ENCODE measurements at regions not wholly inside any gene's neighbourhood (a gene's known extent, or its start where the extent isn't known, plus 50 kb on each side); places are given as distances from the start of the nearest gene placed in this dataset.

GRCh38 chr6:120026791-120027190 is 677.2 kb upstream of the MAN1A1 start:
- no peak for DNase-seq

DNA sequence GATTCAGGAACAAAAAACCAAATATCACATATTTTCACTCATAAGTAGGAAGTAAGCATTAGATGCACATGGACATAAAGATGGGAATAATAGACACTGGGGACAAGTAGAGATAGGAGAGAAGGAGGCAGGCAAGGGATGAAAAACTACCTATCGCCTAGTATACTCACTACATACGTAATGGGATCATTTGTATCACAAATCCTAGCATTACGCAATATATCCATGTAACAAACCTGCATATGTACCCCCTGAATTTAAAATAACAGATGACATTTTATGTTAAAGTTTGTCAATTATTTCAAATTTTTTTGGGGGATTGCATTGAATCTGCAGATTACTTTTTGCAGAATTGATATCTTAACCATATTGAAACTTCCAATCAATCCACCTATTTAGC is 660.5 kb upstream of the MAN1A1 start:
- no peak for DNase-seq

DNA sequence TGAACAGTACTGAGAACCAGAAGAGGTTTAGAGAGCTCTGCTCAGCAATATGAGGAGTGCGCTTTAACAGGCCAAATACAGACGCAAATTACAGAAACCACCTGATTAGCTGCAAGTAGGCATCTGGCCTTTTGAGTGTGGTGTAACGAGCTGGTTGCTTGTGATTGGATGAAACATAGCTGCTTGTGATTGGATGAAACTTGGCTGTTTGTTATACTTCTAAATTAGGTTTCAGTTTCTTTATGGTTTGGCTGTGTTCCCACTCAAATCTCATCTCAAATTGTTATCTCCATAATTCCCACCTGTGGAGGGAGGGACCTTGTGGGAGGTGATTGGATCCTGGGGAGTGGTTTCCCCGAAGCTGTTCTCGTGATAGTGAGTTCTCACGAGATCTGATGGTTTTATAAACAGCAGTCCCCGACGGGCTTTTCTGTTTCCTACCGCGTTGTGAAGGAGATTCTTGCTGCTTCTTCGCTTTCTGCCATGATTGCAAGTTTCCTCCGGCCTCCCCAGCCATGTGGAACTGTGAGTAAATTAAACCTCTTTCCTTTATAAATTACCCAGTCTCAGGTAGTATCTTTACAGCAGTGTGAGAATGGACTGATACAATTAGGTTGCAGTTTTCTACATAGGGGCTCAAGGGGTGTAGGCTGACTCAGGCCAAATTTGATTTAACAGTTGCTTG is 655.9 kb upstream of the MAN1A1 start:
- DNase-seq = no peak

DNA sequence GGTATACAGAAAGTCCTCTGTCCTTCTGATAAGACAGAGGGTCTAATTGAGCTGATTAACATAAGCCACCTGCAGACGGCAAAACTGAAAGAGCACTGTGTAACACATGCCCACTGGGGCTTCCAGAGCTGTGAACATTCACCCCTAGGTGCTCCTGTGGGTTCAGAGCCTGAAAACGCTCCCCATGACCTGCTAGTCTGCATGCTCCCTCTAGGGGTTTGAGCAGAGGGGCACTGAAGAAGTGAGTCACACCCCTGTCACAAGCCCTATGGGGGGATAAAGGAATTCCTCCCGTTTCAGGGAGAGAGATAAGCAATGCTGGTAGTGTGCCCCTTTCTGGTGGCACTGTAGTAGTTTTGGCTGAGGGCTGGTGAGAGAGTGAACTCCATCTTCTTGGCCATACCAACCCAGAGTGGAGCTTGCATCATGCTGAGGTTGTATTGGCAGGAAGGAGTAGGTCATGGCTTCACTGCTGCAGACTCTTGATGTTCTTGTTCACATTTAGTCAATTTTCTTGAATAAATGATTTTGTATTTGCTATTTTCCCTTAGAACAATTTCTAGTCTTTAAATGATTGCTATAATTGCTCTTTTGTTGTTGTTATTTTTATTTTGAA is 637.5 kb upstream of the MAN1A1 start:
- DNase-seq = no peak

- no peak for DNase-seq
Measured at GRCh38 chr6:119985952-119986736, 636.6 kb upstream of the MAN1A1 start.

DNA sequence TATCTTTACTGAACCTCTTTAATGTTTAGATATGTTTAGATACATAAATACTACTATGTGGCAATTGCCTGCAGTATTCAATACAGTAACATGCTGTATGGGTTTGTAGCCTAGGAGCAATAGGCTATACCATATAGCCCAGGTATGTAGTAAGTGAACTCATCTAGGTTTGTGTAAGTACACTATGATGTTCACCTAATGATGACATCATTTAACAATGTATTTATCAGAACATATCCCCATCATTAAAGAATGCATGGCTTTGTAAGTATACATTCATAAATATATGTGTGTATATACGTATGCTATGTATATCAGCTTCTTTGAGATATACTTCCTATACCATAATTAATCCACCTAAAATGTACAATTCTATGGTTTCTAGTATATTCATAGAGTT is 631.2 kb upstream of the MAN1A1 start:
- no peak for DNase-seq

DNA sequence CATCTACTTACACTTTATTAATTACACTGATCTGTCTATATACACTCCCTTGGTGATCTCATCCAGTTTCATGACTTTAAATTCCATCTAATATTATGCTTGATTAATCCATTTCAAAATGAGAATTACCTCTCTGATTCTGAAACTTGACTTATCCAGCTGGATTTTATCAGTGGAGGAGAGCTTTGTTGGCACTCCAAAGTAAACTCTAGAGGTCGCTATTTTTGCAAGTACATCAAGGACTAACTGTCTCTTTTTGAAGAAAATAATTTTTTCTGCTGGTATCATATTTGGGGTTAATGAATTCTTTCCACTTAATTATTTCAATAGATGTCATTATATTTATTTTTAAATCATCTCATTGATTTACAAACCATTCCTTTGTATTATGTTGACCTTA is 630.3 kb upstream of the MAN1A1 start:
- no peak for DNase-seq

DNA sequence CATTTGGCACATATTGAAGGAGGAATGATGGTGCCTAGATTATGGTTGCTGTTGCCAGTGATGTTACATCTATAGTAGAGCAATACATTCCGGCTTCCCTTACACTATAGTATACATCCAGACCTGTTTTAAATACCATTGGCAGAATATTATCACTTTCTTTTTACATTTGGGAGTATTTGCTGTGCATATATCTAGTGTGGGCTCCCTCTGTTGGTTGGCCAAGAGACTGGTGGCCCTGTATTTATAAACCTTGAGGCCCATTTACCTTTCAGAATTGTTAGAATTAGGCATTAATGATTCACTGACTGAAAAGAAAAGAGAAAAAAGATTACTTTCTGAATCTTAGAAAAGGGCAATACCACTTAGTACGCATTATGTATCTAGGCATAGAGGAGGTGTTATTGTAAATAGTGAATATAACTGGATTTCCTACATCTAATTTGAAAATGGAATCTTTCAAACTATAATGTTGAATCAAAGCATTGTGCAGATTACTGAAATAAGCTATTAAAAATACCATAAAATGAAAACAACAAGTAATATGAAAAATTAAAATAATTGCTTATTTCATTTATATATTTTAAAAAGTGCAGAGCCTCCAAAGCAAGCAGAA is 628.8 kb upstream of the MAN1A1 start:
- DNase-seq = no peak

GRCh38 chr6:119974430-119975159 is 625.0 kb upstream of the MAN1A1 start:
- no peak for DNase-seq

GRCh38 chr6:119966484-119966883 is 616.9 kb upstream of the MAN1A1 start:
- peak; percentile 22 for DNase-seq

DNA sequence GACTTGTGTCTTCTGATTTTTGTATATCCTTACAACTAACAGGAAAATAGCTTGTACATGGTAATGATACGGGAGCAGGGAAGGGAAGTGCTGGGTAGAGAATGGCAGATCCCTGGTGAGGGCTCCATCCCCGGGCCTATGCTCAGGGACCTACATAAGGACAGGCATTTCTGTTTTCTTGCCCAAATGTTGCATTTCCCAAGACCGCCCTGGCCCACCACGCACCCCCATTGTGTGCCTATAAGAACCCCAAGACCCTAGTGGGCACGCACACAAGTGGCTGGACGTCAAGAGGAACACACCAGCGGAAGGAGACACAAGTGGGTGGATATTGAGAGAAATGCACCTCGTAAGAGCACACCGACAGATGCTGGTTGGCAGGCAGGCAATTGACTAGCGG is 616.3 kb upstream of the MAN1A1 start:
- DNase-seq = no peak

- DNase-seq = no peak
Measured at GRCh38 chr6:119965008-119965407, 615.4 kb upstream of the MAN1A1 start.

DNA sequence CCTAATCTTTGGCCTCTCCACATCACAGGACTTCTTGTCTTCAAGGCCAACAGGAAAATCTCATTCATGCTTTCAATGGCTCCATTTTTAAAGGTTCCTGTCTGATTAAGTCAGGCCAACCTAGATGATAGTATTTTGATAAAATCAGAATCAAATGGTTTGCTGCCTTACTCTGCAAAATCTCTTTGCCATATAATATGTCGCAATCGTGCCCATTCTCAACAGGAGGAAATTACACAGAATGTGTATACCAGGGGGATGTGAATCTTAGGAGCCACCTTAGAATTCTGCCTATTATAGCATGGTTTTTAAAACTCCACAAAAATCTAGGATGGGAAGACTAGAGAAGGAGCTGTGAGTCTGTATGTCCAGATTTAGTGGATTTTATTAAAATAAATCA is 612.9 kb upstream of the MAN1A1 start:
- no peak for DNase-seq

GRCh38 chr6:119961450-119961849 is 611.9 kb upstream of the MAN1A1 start:
- no peak for DNase-seq

GRCh38 chr6:119960456-119960855 is 610.9 kb upstream of the MAN1A1 start:
- no peak for DNase-seq

- DNase-seq = no peak
Measured at GRCh38 chr6:119960036-119960435, 610.5 kb upstream of the MAN1A1 start.

- DNase-seq = no peak
Measured at GRCh38 chr6:119957195-119957594, 607.6 kb upstream of the MAN1A1 start.

DNA sequence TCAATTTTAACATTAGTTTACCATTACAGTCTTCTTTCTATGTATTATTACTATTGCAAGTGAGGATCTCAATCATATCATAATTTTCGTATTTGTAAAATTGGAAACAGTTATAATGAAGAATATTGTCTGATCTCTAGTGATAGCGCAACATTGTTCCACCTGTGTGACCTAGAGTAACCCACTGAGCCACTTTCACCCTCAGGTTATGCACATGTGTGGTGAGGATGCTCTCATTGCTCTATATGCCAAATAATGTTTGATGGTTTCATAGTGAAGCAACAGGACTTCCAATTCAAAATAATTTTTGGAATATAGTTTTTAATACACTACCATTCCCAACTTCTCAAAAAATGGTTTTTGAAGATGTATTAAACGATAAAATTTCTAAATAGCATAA is 603.1 kb upstream of the MAN1A1 start:
- DNase-seq = no peak

DNA sequence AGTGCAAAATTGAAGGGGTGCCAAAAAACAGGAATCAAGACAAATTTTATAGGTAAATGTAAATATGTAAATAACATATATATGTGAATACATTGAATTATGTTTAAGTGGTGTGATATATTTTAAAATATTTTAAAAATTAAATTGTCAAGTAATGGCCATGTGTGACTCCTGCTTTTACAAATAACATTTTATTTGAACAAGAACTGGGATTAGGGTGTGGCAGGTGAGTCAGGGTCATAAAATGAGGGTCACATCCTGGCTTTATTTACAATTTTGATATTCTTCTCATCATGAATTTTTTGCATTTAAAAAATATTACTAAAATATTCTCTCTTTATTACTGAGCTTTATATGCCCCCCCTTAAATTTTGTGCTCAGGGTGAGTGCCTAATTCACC is 601.1 kb upstream of the MAN1A1 start:
- DNase-seq = no peak

DNA sequence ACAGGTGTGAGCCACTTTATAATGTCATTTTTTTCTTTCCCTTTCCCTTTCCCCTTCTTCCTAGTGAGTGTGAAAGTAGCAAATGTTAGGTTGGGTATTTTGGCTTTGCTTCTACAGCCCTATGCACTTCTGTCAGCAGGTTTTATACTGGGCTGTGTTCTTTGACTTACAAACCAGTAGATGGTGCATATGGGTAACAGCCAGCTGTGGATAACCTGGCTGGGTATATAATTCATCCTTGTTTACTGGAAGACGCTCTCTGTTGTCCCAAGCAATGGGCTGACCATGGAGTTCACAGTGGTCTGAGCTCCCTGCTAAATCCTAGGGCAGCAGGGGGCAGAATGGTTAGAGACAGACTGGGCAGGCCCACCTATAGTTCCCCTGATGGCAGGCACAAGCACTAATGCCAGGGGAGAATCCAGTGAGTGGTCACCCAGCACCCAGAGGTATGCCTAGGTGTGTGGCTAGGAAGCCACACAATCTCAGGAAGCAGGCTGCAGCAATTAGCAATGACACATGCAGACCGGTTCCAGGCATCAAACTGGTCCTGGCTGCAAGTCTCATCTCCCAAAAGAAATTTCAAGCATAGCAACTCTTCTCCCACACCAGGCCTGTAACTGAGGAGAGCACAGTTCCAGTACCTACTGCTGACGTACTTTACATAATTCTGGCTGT is 592.7 kb upstream of the MAN1A1 start:
- no peak for DNase-seq

- no peak for DNase-seq
Measured at GRCh38 chr6:119938752-119939151, 589.2 kb upstream of the MAN1A1 start.

DNA sequence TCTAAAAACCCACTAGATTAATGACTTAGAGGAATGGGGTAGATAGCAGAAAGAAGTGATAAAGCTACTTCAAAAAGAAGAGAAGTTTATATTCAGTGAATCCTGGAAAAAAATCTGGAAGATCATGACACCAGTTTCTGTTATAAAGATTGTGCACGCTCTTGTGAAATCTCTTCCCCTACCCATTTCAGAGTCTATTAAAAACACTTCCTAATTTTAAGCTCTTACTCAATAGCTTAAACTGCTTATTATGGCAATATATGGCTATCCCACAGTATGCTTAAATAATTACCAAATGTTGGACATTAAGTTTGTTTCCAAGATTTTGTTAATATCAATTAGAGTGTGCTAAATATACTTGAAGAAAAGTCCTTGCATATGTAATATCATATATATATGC is 585.3 kb upstream of the MAN1A1 start:
- no peak for DNase-seq

DNA sequence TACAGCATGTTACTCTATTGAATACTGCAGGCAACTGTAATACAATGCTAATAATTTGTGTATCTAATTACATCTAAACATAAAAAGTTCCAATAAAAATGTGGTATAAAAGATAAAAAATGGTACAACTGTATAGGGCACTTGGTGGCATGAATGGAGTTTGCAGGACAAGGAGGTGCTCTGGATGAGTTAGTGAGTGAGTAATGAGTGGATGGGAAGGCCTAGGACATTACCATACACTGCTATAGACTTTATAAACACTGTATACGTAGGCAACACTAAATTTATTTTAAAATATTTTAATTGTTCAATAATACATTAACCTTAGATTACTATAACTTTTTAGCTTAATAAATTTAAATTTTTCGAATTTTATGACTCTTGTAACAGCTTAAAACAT is 579.6 kb upstream of the MAN1A1 start:
- no peak for DNase-seq

All from activated CD4-positive, alpha-beta T cell treated with anti-CD3 and anti-CD28 coated beads, Interleukin-2, Interleukin-6, amounts not matched to agents 100 ng/mL and 50 ng/mL, durations not matched to agents 16 hours and 8 hours (primary cell).